Pulmonary artery endothelial cell (primary cell): ENCODE measurements at regions not wholly inside any gene's neighbourhood (a gene's known extent, or its start where the extent isn't known, plus 50 kb on each side); places are given as distances from the start of the nearest gene placed in this dataset.
A peak's percentile ranks its signal among the peaks of the same experiment; 100 is the strongest.

Experiments used
- DNase-seq: peaks from one replicate; pipeline ENCODE4 v3.0.0-alpha.2; 2011; ENCODE audit warnings: low read depth, low spot score

- DNase-seq = no peak
Measured at GRCh38 chrX:11952176-11952720, 186.0 kb upstream of the FRMPD4 start.

- DNase-seq = peak; percentile 33
Measured at GRCh38 chrX:11953615-11954014, 184.7 kb upstream of the FRMPD4 start.

GRCh38 chrX:11954176-11954575, 184.1 kb upstream of the FRMPD4 start:
- no peak for DNase-seq

- DNase-seq = no peak
Measured at GRCh38 chrX:11960031-11960430, 178.2 kb upstream of the FRMPD4 start.

- DNase-seq = no peak
Measured at GRCh38 chrX:11965436-11965835, 172.8 kb upstream of the FRMPD4 start.

GRCh38 chrX:11967986-11968869, 170.0 kb upstream of the FRMPD4 start:
- no peak for DNase-seq

- no peak for DNase-seq
Measured at GRCh38 chrX:11968991-11969390, 169.3 kb upstream of the FRMPD4 start.

GRCh38 chrX:11970578-11971359, 167.5 kb upstream of the FRMPD4 start:
- no peak for DNase-seq

- no peak for DNase-seq
Measured at GRCh38 chrX:11976663-11977062, 161.6 kb upstream of the FRMPD4 start.

GRCh38 chrX:11992271-11992670, 146.0 kb upstream of the FRMPD4 start:
- no peak for DNase-seq

- no peak for DNase-seq
Measured at GRCh38 chrX:11995146-11995545, 143.1 kb upstream of the FRMPD4 start.

- no peak for DNase-seq
Measured at GRCh38 chrX:11996810-11997209, 141.5 kb upstream of the FRMPD4 start.

GRCh38 chrX:11998944-11999343, 139.3 kb upstream of the FRMPD4 start:
- DNase-seq = no peak

GRCh38 chrX:12002876-12003275, 135.4 kb upstream of the FRMPD4 start:
- DNase-seq = no peak

GRCh38 chrX:12007881-12008280, 130.4 kb upstream of the FRMPD4 start:
- DNase-seq = no peak

- DNase-seq = no peak
Measured at GRCh38 chrX:12010436-12010835, 127.8 kb upstream of the FRMPD4 start.

- DNase-seq = no peak
Measured at GRCh38 chrX:12011075-12011474, 127.2 kb upstream of the FRMPD4 start.

GRCh38 chrX:12013211-12013618, 125.1 kb upstream of the FRMPD4 start:
- no peak for DNase-seq

- no peak for DNase-seq
Measured at GRCh38 chrX:12021698-12022097, 116.6 kb upstream of the FRMPD4 start.

GRCh38 chrX:12026481-12026880, 111.8 kb upstream of the FRMPD4 start:
- peak; percentile 22 for DNase-seq

- no peak for DNase-seq
Measured at GRCh38 chrX:12032082-12032481, 106.2 kb upstream of the FRMPD4 start.

- no peak for DNase-seq
Measured at GRCh38 chrX:12034741-12035140, 103.5 kb upstream of the FRMPD4 start.
